ENCODE measurements at regions not wholly inside any gene's neighbourhood (a gene's known extent, or its start where the extent isn't known, plus 50 kb on each side); places are given as distances from the start of the nearest gene placed in this dataset.

- no peak for TF ChIP-seq CTCF (IDR thresholded peaks at IDR 0.05)
- no peak for TF ChIP-seq POLR2AphosphoS5 (IDR thresholded peaks at IDR 0.05; ENCODE audit: insufficient read depth in 1 of 2, low read depth in 1 of 2)
Measured at GRCh38 chr20:54744097-54744496, 268.7 kb downstream of the DOK5 start.

All from vagina (tissue), 2 donors.